HS-5 (cell line): ENCODE measurements at regions not wholly inside any gene's neighbourhood (a gene's known extent, or its start where the extent isn't known, plus 50 kb on each side); places are given as distances from the start of the nearest gene placed in this dataset.
"Not testable (repeated sequence)": the region's sequence is repeated elsewhere in the genome, so short reads cannot be mapped to it uniquely, and the experiment has no call there.

Experiments used
- DNase-seq: peaks from one replicate; pipeline ENCODE4 v3.0.0-alpha.2; 2012; ENCODE audit warnings: low read depth

GRCh38 chr7:55743454-55743717, 119.2 kb downstream of the SEPTIN14 start:
- not testable (repeated sequence) for DNase-seq

DNA sequence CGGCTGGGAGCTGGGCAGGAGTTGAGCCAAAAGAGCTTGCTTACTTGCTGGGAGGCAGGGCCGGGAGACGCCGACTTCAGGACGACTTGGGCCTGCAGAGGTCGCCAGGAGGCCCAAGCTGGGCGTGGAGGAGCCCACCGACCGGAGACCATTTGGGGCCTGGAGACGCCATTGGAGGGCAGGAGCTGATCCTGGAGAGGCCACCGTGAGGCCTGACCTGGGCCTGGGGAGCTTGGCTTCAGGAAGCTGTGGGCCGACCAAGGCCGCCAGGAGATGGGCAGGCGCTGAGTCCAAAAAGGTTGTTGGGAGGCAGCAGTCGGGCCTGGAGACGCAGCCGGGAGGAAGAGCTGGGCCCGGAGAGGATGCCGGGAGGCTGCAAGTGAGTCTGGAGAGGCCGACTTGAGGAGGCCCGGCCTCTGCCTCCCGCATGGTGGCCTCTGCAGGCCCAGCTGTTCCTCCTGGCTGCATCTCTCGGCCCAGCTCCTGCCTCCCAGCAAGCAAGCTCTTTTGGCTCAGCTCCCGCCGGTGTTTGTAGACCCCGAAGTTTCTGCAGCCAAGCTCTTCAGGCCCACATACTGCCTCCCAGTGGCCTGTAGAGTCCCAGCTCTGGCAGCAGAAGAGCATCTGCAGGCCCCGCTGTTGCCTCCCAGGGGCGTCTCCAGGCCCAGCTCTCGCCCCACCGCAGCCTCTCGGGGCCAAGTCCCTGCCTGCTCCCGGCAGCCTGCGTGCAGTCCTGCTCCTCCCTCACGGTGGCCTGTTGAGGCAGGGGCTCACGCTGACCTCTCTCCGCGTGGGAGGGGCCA, 119.7 kb downstream of the SEPTIN14 start:
- not testable (repeated sequence) for DNase-seq

- DNase-seq = not testable (repeated sequence)
Measured at GRCh38 chr7:55741721-55742631, 120.6 kb downstream of the SEPTIN14 start.

DNA sequence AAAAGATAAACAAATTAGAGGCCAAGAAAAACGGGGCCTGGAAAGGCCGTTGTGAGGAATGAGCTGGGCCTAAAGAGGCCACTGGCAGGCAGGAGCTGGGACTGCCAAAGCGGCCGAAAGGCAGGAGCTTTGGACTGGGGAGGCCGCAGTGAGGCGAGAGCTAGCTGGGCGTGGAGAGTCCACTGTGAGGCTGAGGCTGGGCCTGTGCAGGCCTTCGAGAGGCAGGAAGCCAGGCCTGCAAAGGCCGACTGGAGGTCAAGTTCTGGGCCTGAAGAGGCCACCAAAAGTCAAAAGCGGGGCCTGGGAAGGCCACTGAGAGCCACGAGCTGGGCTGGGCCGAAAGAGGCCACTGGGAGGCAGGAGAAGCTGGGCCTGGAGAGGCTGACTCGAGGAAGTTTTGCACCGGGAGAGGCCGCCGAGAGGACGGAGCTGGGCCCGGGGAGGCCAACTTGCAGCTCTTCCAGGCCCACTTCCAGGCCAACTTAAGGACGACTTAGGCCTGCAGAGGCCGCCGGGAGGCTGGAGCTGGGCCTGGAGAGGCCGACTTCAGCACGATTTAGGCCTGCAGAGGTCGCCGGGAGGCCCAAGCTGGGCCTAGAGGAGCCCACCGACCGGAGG, 121.8 kb downstream of the SEPTIN14 start:
- not testable (repeated sequence) for DNase-seq

- not testable (repeated sequence) for DNase-seq
Measured at GRCh38 chr7:55740053-55740452, 122.5 kb downstream of the SEPTIN14 start.

DNA sequence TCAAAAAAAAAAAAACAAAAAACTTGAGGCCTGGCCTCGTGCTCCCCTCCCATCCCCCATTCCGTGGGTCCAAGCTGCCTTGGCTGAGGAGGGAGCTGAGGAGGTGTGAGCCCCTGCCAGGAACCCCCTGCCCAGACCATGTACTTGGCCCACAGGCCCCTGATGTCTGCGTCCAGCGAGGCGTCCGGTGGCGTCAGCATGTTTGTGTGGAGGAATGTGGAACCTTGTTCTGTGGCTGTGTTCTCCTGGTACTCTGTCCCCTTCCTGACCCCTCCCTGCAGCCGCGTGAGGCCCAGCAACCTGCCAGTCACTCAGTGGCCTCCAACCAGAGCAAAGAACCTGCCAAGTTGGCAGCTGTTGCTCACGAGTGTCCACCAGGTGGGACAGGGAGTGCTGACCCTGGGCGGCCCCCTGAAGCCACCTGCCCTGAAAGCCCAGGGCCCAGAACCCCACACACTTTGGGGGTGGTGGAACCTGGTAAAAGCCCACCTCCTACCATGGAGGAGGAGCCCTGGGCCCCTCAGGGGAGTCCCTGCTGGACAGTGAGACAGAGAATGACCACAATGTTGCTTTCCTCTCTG, 125.8 kb downstream of the SEPTIN14 start:
- DNase-seq = not testable (repeated sequence)

GRCh38 chr7:55733241-55734140, 129.1 kb downstream of the SEPTIN14 start:
- DNase-seq = no peak

- no peak for DNase-seq
Measured at GRCh38 chr7:55731931-55732330, 130.6 kb downstream of the SEPTIN14 start.

DNA sequence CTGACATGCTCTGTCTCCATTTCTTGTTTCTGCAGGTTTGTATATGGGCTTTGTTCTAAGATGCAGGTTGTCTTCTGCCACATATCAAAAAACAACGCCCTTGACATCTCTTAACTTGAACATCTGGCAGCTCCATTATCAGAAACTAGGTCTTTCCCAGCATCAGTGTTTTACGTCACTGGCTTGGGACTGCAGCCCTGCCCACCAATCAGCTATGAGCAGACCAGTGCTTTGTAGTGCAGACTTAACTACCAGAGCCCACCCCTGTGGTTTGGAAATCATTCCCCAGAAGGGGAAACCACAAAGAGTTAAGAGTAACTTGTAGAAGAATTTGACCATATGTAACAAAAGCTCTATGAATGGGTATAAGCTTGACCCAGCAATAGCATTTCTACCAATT, 132.4 kb downstream of the SEPTIN14 start:
- no peak for DNase-seq

DNA sequence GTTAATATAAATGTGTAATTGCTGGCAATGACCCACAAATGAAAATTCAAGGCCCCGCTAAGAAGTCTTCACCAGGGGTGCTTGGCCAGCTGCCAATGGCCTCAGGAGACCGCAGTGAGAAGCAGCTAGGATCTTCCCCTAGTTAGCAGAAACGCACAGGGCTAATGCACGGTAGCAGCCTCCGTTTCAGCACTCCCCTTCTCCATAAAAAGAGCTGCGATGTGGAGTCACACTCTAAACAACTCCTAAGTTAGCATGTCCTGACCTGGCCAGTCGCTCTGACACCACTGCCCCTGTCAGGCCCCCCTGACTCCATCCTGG, 139.0 kb downstream of the SEPTIN14 start:
- no peak for DNase-seq

DNA sequence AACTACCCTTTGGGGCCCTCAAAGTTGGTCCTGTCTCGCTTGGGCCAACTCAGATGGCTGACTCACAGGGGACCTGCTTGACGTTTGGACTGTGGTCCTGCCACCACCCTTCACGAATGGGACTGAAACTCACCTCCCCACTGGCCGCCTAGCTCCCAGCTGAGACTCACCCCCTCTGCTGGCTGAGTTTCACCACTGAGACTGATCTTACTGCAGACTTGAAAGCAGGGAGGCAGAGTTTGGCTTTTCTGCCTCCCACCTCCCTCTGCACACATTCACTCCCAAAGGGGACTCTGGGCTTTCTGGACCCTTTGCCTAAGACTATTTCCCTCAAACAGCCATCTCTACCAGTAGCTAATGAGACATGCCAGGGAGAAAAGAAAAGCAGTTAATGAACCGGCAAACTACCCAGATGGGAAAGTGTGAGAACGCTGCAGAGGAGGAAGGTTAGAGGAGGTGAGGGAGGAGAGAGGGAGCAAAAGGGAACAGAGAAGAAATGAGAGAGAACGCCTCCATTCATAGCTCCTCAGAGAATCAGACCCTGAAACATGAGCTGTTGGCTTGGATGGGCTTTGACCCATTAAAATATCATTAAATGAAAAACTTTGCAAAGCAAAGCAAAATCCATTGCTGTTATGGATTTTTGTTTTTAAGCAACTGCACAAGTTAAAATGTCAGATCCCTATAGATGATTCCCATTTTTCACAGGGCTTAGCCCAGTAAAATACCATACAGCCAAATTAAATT, 139.5 kb downstream of the SEPTIN14 start:
- DNase-seq = not testable (repeated sequence)

DNA sequence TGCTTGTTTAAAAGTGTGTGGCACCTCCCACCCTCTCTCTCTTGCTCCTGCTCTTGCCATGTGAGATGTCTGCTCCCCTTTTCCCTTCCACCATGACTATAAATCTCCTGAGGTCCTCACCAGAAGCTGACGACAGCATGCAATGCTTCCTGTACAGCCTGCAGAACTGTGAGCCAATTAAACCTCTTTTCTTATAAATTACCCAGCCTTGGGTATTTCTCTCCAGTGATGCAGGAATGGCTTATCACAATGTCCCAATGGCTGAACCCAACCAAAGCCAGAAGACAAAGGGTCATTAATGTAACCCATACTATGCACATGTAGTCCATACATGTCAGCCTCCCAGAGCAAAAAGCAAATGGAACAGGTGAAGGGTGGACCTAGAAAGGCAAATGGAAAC, 141.5 kb downstream of the SEPTIN14 start:
- DNase-seq = not testable (repeated sequence)

DNA sequence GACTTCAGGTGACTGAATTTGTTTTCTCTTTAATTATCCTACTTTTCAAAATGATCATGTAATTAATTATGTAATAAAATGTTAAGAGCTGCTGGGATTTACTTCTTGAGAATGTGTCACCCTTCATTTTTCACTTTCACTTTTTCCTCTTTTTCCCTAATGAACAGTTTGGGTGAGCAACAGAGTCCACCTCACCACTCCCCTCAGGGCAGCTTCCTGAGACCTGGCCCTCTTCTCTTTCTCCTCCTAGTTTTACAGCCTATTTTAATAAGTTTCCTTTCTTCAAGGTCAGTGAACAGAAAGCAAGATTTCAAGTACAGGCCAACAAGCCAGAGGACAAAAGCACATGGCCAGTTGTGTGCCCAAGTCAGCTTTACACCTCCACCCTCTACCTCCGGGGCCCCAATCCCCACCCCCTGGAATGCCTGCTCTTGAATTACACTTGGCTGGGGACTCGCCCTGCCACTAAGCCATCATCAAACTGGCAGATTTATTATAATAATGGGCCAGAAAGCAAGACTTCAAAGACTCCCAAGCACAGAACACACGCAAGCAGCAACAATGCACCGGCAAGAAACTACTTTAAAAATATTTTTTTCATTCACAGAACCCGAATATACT, 143.1 kb upstream of the VOPP1 start:
- not testable (repeated sequence) for DNase-seq

- DNase-seq = not testable (repeated sequence)
Measured at GRCh38 chr7:55714370-55714769, 142.1 kb upstream of the VOPP1 start.

GRCh38 chr7:55710312-55710711, 138.0 kb upstream of the VOPP1 start:
- DNase-seq = not testable (repeated sequence)

GRCh38 chr7:55708028-55708427, 135.7 kb upstream of the VOPP1 start:
- not testable (repeated sequence) for DNase-seq

DNA sequence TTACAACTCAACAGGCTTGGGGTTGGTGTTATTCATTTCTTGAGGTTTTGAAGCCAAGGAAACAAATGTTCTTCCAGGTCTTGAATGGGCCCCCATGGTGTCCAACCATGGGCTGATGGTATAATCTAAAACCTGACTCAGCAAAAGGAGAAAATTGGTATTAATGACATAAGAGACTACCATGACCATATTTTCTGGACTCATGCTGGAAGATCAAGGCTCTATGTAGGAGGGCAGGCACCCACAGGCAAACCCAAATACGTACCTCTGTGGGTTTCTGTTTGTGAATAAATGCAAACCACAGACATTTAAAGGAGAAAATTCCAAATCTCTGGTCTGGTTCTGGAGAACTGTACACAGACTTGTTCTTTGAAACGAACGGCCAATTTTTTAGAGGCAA, 135.1 kb upstream of the VOPP1 start:
- DNase-seq = not testable (repeated sequence)

DNA sequence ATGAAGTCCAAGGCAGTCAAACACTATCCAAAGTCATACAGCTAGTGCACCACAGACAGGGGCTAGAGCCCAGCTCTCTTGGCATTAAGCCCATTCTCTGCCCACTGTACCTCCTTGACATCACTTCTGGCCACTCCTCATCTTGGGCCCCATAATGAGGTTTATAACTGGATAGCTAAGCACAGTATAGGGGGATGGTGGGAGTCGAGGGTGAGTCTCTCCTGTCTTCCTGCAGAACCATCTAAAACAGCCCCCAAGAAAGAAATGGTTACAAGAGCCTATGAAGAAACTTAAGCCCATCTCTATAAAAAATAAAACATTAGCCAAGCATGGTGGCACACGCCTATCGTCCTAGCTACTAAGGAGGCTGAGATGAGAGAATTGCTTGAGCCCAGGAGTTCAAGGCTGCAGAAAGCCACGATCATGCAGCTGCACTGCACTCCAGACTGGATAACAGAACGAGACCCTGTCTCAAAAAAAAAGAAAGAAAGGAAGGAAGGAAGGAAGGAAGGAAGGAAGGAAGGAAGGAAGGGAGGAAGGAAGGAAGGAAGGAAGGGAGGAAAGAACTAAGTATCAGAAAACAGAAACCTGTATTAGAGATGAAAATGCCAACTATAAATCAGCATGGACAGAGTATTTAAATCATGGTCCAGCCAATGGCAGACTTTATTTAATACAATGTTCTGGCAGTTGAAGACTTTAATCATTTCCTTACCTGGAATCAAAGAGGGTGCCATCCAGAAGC, 134.3 kb upstream of the VOPP1 start:
- DNase-seq = not testable (repeated sequence)

GRCh38 chr7:55705728-55706450, 133.6 kb upstream of the VOPP1 start:
- not testable (repeated sequence) for DNase-seq
